ENCODE measurements at regions not wholly inside any gene's neighbourhood (a gene's known extent, or its start where the extent isn't known, plus 50 kb on each side); places are given as distances from the start of the nearest gene placed in this dataset.

DNA sequence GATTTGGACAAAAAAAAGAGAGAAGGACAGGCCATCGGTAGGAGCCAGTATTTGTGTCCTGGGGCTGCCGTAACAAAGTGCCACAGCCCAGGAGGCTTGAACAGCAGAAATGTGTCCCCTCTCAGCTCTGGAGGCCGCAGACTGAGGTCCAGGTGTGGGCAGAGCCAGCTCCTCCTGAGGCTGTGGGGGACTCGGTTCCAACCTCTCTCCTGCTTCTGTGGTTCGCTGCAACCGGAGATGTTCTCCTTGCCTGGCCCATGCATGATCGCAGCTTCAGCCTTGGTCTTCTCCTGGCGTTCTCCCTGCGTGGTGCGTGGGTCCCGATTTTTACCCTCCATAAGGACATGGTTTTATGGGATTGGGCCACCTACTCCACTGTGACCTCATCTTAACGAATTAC, 85.9 kb upstream of the SOX1 start:
- 88% methylated on average over 12 of the region's 12 CpGs for WGBS
- no peak overlapping the region for H3K4me3 ChIP-seq (ENCODE audit: low read depth in 1 of 3, low read length in 3 of 3)
- H3K36me3 ChIP-seq (ENCODE audit: control insufficient read depth in 4 of 4, insufficient read depth in 3 of 4, low read depth in 1 of 4, low read length in 3 of 4) = no peaks in the 10 kb centered on the region
- TF ChIP-seq, protein P1, sequence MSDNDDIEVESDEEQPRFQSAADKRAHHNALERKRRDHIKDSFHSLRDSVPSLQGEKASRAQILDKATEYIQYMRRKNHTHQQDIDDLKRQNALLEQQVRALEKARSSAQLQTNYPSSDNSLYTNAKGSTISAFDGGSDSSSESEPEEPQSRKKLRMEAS (IDR thresholded peaks at IDR 0.05) = no peak
- no peak for TF ChIP-seq HNF4G (IDR thresholded peaks at IDR 0.05)
- no peak for TF ChIP-seq ZBTB33 (IDR thresholded peaks at IDR 0.05)
- no peak for TF ChIP-seq SP1 (IDR thresholded peaks at IDR 0.05)
- no peak for TF ChIP-seq NR2F2 (IDR thresholded peaks at IDR 0.05)
- TF ChIP-seq EGR1 (IDR thresholded peaks at IDR 0.05; ENCODE audit: low read depth in 2 of 2) = no peak
- TF ChIP-seq FOXA1 (IDR thresholded peaks at IDR 0.05) = no peak
- no peak for TF ChIP-seq CTCF (IDR thresholded peaks at IDR 0.05; ENCODE audit: low read depth, low read length, missing input control)
- no peak for TF ChIP-seq YY1 (IDR thresholded peaks at IDR 0.05)
- no peak for TF ChIP-seq TAF1 (conservative IDR thresholded peaks at IDR 0.05)
- no peak for TF ChIP-seq RAD21 (IDR thresholded peaks at IDR 0.05)
- no peak for TF ChIP-seq RXRA (IDR thresholded peaks at IDR 0.05)
- TF ChIP-seq GABPA (IDR thresholded peaks at IDR 0.05 in 1 of 2, conservative IDR thresholded peaks at IDR 0.05 in 1 of 2) = no peak
- TF ChIP-seq JUND (IDR thresholded peaks at IDR 0.05) = no peak
- TF ChIP-seq HNF4A (conservative IDR thresholded peaks at IDR 0.05) = no peak
- TF ChIP-seq FOXA2 (IDR thresholded peaks at IDR 0.05) = no peak
- no peak overlapping the region for H3K9ac ChIP-seq (ENCODE audit: low read depth in 1 of 2, low read length in 2 of 2)
- H3K27ac ChIP-seq (ENCODE audit: low read depth in 1 of 2, low read length in 2 of 2) = no peak overlapping the region
- no peak for DNase-seq (ENCODE audit: low spot score)
- no peaks in the 10 kb centered on the region for H3K9me3 ChIP-seq (ENCODE audit: control insufficient read depth in 4 of 4, low read length in 3 of 4)
- no peaks in the 10 kb centered on the region for H3K4me1 ChIP-seq (ENCODE audit: control insufficient read depth in 4 of 4, insufficient read depth in 4 of 4, low read length in 3 of 4)
- H3K27me3 ChIP-seq (ENCODE audit: control insufficient read depth in 4 of 4, insufficient read depth in 4 of 4, low read length in 3 of 4) = peaks cover 0 to 3% (median 0%) of the 10 kb centered on the region in 4 donors

GRCh38 chr13:111981446-111982165, 85.3 kb upstream of the SOX1 start:
- no peak for DNase-seq (ENCODE audit: low spot score)
- no peaks in the 10 kb centered on the region for H3K36me3 ChIP-seq (ENCODE audit: control insufficient read depth in 4 of 4, insufficient read depth in 3 of 4, low read depth in 1 of 4, low read length in 3 of 4)
- H3K4me3 ChIP-seq (ENCODE audit: low read depth in 1 of 3, low read length in 3 of 3) = no peak overlapping the region
- TF ChIP-seq RXRA (IDR thresholded peaks at IDR 0.05) (no peak), ATF3 (IDR thresholded peaks at IDR 0.05) (no peak), GABPA (IDR thresholded peaks at IDR 0.05 in 1 of 2, conservative IDR thresholded peaks at IDR 0.05 in 1 of 2) (no peak), SP1 (IDR thresholded peaks at IDR 0.05) (no peak), YY1 (IDR thresholded peaks at IDR 0.05) (no peak), ZBTB33 (IDR thresholded peaks at IDR 0.05) (no peak), RAD21 (IDR thresholded peaks at IDR 0.05) (no peak), HNF4A (conservative IDR thresholded peaks at IDR 0.05) (no peak), EGR1 (IDR thresholded peaks at IDR 0.05; ENCODE audit: low read depth in 2 of 2) (no peak), CTCF (IDR thresholded peaks at IDR 0.05; ENCODE audit: low read depth, low read length, missing input control) (no peak), FOXA2 (IDR thresholded peaks at IDR 0.05) (no peak), REST (IDR thresholded peaks at IDR 0.05) (no peak), FOXA1 (IDR thresholded peaks at IDR 0.05) (no peak), JUND (IDR thresholded peaks at IDR 0.05) (no peak)
- H3K27me3 ChIP-seq (ENCODE audit: control insufficient read depth in 4 of 4, insufficient read depth in 4 of 4, low read length in 3 of 4) = peaks cover 0 to 3% (median 0%) of the 10 kb centered on the region in 4 donors
- 44% methylated on average over 12 of the region's 12 CpGs for WGBS
- no peak overlapping the region for H3K27ac ChIP-seq (ENCODE audit: low read depth in 1 of 2, low read length in 2 of 2)
- H3K4me1 ChIP-seq (ENCODE audit: control insufficient read depth in 4 of 4, insufficient read depth in 4 of 4, low read length in 3 of 4) = no peaks in the 10 kb centered on the region
- no peaks in the 10 kb centered on the region for H3K9me3 ChIP-seq (ENCODE audit: control insufficient read depth in 4 of 4, low read length in 3 of 4)
- H3K9ac ChIP-seq (ENCODE audit: low read depth in 1 of 2, low read length in 2 of 2) = no peak overlapping the region

Data from liver (tissue), 8 donors.